GM21390 (cell line): ENCODE measurements at regions not wholly inside any gene's neighbourhood (a gene's known extent, or its start where the extent isn't known, plus 50 kb on each side); places are given as distances from the start of the nearest gene placed in this dataset.
"Not testable (repeated sequence)": the region's sequence is repeated elsewhere in the genome, so short reads cannot be mapped to it uniquely, and the experiment has no call there.

Experiments used
- ATAC-seq: cut with Tn5 transposase; IDR thresholded peaks from one replicate; pipeline ENCODE4 v1.9.1; 2021; ENCODE audit not compliant: unreplicated experiment

GRCh38 chr1:80170811-80171485, 1164.4 kb upstream of the ADGRL4 start:
- ATAC-seq: no peak

DNA sequence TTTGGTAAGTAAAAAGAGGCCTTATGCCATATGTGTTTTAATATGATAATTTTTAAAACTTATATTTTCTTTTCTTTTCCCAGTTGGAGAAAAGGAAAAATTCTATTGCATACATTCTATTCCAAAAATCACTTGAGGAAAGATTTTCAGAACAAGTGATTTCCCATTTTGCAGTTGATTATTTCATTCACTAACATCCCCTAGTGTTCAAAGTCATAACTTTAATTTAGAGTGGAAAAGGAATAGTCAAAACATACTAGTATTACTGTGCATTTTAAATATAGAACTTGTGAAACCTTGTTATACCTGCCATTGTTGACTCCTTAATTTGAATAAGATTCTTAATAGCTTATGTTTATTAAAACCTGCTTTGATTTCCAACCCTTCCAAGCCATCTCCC, 1157.6 kb upstream of the ADGRL4 start:
- ATAC-seq: no peak

DNA sequence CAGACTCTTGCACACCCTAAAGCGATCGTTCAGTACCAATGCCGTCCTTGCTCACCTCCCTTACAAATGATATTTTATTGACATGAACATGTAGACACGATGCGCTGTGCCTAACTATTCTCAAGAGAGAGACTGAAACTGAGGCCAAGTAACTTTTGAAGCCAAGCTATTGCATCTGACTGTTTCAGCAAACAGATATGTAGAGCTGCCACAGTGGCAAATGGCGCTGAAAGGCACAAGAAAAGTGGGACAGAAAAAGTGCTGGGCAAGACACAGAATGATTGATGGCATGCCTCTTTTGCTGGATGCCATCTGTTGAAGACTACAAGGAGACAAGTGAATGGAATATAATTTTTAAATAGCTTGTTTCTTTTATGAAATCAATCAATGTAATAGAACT, 1157.2 kb upstream of the ADGRL4 start:
- ATAC-seq: no peak

DNA sequence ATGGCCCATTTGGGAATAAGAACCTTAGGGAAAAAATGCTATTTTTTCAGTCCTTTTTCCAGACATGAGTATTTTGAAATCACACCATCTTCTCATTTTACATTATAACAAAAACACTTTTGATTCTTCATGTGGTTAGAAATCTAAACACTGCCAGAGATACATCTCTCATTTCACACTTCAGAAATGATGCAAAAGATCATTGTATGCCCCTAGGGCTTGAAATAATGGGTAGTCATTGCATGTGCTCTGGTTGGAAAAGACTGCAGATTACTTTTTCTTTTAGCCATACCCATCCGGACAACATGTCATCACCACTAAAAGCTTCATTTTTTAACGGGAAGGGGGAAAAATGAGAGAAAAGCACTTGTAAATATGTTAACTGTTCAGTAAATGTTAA, 1152.2 kb upstream of the ADGRL4 start:
- no peak for ATAC-seq

GRCh38 chr1:80158266-80158665, 1151.7 kb upstream of the ADGRL4 start:
- no peak for ATAC-seq

- no peak for ATAC-seq
These were observed 1148.8 kb upstream of the ADGRL4 start for GRCh38 chr1:80155371-80155770.

- ATAC-seq: no peak
These were observed 1147.6 kb upstream of the ADGRL4 start for GRCh38 chr1:80154176-80154575.

DNA sequence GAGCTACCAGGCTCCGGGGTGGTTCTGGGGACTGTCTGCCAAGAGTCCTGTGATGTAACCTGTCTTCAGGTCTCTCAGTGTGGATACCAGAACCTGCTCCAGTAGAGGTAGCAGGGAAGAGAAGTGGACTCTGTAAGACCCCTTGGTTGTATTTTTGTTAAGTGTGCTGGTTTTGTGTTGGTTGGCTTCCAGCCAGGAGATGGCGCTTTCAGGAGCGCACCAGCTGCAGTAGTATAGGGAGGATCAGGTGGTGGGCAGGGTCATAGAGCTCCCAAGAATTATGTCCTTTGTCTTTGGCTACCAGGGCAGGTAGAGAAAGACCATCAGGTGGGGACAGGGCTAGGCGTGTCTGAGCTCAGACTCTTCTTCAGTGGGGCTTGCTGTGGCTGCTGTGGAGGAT, 1147.2 kb upstream of the ADGRL4 start:
- no peak for ATAC-seq

DNA sequence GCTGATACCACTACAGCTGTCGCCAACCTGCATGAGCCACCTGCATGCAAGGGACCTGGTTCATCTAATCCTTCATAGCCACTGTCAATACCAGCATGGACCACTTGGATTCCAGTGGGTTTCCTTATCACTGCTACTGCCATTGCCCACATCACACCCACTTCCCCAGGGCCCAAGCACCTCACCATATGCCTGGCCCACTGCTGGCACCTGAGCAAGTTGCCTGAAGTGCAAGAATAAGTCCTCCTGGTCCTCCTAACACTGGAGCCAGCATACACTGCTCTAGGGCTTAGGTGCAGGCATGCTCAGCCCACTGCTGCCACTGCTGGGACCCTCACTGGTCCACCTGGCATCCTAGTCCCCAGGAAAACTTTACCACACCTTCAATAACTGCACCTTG, 1136.8 kb upstream of the ADGRL4 start:
- ATAC-seq: no peak

- ATAC-seq: not testable (repeated sequence)
These were observed 1131.5 kb upstream of the ADGRL4 start for GRCh38 chr1:80137946-80138602.

GRCh38 chr1:80113168-80114038, 1106.9 kb upstream of the ADGRL4 start:
- no peak for ATAC-seq

DNA sequence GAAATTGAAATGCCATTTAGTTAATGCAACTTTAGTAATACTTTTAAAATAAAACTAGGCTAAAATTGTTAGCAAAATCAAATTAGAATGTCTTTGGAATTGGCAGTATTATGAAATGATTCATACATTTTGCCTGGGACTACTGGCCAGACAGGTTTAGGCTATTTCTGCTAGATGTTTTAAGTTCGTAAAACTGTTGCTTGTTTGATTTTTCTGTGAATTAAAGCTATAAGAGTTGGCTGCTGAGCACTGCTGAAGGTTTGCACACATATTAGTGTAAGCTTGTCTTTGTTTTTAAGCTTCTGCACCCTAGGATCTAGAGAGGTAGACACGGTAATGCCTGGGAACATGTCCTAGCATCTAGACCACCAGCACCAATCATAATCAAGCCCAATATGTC, 1094.6 kb upstream of the ADGRL4 start:
- ATAC-seq: no peak

- no peak for ATAC-seq
These were observed 1093.2 kb upstream of the ADGRL4 start for GRCh38 chr1:80099713-80100112.

GRCh38 chr1:80085067-80085466, 1078.5 kb upstream of the ADGRL4 start:
- no peak for ATAC-seq

- ATAC-seq: no peak
These were observed 1077.4 kb upstream of the ADGRL4 start for GRCh38 chr1:80083892-80084291.

DNA sequence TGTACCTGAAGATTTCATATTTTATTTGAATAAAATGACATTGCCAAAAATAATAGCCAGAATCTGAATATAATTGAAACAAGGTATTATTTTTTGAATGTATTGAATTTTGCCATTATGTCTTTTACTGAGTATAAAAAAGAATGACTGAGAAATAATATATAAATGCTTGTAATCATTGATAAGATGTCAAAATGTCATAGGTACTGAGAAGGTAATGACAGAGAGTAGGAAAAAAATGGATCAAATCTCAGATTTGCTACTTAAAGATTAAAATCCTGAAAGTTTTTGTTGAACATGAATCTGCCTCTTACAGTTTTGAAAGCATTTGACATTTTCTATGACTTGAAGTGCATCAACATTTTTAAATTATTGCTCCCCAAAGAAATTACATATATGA, 1069.9 kb upstream of the ADGRL4 start:
- ATAC-seq: no peak

DNA sequence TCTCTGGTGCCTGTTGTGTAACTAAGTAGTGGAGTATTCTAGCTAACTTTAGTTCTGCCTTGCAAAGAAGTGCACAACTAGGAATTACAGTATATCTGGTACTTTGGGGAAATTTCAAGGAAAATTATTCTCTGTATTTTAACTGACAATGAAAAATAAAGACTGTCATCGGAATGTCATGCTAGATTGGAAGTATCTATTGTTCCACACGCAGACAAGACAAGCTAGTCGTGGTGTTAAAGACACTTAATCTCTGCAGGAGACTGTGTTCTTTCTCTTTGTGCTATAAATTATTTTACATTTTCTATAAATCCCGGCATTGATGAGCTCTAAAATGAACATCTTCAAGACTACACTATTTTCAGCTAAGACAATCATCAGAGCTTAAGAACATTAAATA, 1068.8 kb upstream of the ADGRL4 start:
- ATAC-seq: no peak

- ATAC-seq: no peak
These were observed 1066.0 kb upstream of the ADGRL4 start for GRCh38 chr1:80072563-80072962.

DNA sequence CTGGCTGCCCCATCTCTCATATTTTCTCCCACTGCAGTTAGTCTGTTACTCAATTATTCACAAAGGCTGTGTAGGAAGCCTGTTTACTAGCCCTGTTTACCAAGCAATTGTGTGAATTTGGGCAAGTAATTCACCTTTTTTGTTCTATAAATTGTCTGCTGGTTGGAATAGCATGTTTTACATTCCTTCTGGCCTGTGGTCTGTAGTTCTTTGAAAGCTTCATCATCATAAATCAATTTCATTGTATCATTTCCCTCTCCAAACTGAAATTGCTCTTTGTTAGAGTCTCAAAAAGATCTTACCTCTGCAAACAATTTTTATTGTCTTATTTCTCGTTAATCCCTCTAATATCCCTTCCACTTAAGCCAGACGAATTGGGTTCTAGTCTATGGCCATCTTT, 1059.5 kb upstream of the ADGRL4 start:
- no peak for ATAC-seq

GRCh38 chr1:80064524-80064923, 1058.0 kb upstream of the ADGRL4 start:
- ATAC-seq: no peak

GRCh38 chr1:80059940-80060339, 1053.4 kb upstream of the ADGRL4 start:
- ATAC-seq: no peak

DNA sequence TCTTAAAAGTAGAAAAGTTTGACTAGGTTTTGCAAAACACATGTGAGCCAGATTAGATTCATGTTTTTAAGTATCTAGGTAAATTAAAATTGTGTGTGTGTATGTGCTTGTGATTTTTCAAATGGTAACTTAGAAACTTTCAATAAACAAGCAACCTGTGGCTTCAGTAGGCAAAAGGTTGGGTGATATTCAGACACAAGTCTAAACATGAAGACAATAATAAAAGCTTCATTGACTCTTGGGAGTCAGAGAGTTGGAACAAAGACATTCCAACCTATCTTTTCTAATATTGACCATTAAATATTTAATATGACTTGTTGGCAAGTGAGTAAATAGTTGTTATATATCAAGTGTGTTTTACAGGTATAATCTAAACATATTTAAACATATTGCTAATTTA, 1049.6 kb upstream of the ADGRL4 start:
- ATAC-seq: no peak
